Activated CD4-positive, CD25-positive, alpha-beta regulatory T cell treated with anti-CD3 and anti-CD28 coated beads, Interleukin-2, amount 50 U/mL, for 16 hours (primary cell): ENCODE measurements at regions not wholly inside any gene's neighbourhood (a gene's known extent, or its start where the extent isn't known, plus 50 kb on each side); places are given as distances from the start of the nearest gene placed in this dataset.

Source experiments
- DNase-seq: peaks from one replicate; pipeline ENCODE4 v3.0.0-alpha.2; 2020; ENCODE audit warnings: low read depth, low spot score

GRCh38 chr5:133690746-133691145 is 78.4 kb upstream of the FSTL4 start:
- DNase-seq: no peak

DNA sequence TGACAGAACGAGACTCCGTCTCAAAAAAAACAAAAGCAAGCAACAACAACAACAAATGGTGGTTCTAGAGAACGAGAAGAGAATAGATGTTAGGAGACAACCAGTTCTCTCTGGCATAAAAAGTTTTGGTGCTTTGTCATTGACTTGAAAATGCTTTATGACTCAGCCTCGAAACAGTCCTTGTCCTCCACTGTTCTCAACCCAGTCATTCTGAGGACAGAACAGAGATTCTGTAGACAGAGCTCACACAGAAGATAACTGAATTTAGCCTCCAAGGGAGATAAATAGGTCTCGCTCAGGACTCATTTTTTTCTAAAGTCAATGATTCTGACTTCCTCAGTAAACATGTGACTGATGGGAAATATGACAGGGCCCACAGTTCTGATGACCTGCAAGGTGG is 76.0 kb upstream of the FSTL4 start:
- no peak for DNase-seq

DNA sequence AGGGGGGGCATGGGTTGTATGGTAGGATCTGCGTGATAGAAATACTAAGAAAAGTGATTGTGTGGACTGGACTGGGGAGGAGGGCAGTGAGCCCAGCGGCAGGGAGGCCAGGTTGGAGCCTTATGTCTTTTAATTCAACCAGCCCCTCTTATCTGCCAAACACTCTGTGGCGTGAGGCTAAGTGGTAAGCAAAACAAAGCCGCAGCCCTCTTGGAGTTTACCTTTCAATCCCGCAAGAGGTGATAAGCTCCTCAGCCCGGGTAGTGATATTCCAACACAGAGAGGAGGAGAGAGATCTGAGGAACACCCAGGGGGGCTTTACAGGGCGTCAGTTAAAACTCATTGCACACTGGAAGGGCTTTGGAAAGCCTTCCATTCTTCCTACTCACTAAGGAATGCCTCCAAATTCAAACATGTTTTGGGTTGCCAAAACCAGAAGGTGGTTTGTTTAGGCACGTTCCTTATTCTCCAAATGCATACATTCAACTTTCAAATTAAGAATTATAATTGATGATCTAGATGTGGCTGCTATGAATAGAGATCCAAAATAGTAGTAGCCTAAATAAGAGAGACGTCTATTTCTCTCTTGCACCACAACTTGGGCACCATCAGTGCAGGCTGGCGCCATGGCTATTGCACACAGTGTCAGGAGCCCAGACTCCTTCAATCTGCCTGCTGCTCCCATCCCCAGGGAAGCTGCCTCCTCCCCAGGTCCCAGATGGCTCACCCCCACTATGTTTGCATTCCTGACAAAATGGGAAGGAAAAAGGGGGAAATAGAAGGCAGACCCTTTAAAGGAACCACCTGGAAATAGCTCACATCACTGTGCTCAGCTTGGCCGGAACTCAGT is 75.1 kb upstream of the FSTL4 start:
- DNase-seq: no peak

GRCh38 chr5:133686566-133686965 is 74.2 kb upstream of the FSTL4 start:
- no peak for DNase-seq

- DNase-seq: no peak
Observed at GRCh38 chr5:133685402-133686018, 73.2 kb upstream of the FSTL4 start.

DNA sequence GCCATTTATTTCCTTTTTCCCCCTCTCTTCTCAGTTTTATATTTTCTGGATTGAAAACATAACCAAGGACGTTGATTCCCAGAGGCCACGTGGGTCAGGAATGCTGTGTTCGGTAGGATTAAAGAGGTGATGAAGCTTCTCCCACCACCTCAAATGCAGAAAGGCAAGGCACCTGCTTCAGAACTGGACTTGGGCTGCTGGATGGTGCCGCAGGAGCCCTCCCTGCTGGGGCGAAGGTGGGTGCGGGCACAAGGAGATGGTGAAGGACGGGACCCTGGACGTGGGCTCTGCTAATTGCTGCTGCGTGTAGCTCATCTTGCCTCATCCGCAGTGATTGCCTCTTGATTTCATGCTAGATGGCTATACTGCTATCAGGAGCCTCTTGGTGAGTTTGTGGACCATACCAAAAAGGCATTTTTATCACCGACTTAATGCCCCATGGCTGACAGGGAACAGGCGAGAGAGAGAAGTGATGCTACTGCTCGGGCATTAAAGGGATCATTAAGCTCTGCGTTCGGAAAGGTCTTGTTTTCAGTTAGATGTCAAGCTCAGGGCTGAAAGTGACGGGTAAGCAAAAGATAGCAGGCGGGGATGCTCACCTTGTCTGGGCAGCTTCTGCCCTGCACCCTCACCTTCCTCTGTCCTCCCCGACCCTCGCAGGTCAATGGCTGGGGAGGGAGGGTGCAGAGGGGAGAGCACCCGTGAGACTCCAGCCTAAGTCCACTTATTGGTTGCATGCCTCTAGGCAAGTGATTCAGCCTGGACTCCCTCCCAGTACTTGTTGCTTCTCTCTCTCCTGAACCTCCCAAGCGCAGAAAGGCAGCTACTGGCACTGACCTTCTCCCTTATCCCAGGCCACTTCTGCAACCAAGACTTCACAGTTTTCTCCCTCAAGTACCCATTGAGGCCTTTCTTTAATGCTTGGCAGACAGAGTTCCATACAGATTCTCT is 71.6 kb upstream of the FSTL4 start:
- DNase-seq: no peak

- DNase-seq: no peak
Observed at GRCh38 chr5:133682451-133682850, 70.1 kb upstream of the FSTL4 start.

GRCh38 chr5:133681896-133682295 is 69.6 kb upstream of the FSTL4 start:
- DNase-seq: no peak

- no peak for DNase-seq
Observed at GRCh38 chr5:133680830-133681565, 68.7 kb upstream of the FSTL4 start.

DNA sequence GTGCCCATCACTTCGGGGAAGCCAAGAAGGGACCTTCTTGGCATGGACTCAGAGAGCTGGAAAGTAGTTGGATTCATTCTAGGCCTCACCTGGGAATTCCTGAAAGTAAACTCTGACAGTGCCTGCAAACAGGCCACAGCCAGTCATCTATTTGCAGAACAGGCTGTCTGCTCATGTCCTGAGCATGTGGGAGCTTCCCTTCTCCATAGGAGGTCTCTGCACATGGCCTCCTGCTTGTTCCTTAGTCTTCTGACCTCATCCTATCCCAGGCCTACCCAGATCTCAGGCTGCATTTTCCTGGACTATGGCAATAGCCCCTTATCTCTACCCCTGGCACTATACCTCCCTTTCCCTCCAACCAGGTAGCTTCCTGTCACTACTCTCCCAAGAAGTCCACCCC is 67.2 kb upstream of the FSTL4 start:
- DNase-seq: no peak

DNA sequence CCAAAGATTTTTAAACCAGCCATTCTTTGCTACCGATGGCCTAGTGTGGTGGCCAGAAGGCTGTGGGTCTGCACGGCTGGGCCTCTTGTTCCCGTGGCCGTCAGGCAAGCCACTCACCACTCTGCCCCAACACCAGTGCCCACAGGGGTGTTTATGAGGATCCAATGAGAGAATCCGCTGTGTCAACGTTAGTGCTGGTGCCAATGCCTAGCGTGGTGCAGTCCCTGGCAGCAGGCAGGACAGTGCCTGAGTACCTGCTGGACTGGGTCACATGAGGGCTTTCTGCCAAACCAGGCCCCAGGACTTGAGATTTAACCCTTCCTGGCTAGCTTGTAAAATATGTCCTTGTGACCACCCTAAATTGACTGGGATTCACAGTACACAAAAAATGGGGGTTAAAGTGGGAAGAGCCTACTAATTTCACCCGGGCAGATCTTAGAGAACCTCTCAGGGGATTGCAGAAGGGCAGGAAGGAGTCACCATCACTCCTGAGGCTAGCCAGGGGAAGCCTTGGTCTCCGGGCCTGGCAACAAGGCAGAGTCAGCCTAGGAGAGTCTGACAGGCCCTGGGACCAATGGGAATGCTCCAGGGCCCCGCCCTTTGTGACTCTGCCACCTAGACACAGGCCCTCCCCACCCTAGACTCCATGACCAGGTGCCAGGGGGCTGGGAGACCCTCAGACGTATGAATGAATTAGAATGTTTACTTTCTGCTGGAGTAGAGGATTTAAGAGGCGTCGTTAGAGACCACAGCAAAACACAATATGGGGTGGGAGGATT is 63.2 kb upstream of the FSTL4 start:
- DNase-seq: no peak

DNA sequence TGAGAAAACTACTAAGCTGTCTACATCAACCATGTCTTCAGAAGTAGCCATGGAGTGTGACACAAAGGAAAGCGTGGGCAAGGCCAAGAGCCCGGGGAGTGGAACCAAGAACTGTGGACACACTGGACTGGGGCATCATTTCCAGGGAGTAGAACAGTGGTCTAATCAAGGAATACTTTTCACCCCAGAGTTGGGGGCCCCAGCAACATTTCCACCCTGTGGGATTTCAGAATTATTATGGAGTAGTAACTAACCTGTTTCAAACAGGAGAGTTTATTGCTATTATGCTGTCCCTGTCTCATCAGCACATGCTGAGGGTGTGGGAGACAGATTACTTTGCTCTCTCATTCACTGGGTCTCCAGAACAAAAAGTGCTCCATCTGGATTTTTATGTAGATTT is 58.0 kb upstream of the FSTL4 start:
- no peak for DNase-seq

DNA sequence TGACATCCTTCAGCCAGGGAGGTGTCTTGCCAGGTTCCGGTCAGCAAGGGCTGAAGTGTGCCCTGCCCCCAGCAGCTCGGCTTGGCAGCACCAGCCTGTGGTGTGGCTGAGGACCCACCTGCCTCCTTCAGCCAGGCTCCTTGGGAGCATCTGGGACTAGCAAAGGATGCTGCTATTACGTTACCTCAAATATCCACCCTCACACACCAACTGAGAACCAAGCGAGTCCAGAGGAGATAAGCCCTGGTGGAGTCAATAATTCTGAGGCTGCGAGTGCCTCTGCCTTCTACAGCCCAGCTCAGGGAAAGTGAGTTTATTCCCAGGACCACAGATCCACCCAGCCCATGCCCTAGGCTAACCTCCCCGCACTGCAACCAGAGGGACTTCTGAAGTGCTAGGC is 57.1 kb upstream of the FSTL4 start:
- no peak for DNase-seq

GRCh38 chr5:133668458-133668857 is 56.1 kb upstream of the FSTL4 start:
- DNase-seq: no peak

- no peak for DNase-seq
Observed at GRCh38 chr5:133667217-133667616, 54.9 kb upstream of the FSTL4 start.

DNA sequence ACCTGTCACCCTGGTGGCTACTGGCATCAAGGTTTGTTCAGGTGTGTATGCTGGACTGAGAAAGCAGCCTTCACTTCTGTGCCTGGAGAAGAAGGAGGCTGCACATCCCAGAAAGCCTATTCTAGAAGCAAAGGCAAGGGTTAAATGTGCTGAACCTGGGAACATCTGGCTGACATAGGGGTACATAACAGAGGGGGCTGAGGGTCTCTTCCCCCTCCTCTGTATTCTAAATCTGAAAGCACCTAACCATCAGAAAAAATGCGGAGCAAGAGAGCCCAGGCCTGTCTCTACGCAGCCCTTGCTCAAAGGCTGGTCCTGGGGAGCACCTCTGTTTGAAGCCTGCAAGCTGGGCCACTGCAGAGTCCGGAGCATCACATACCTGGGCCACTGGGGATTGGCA is 53.2 kb upstream of the FSTL4 start:
- DNase-seq: no peak

GRCh38 chr5:133664422-133664821 is 52.1 kb upstream of the FSTL4 start:
- DNase-seq: no peak

- no peak for DNase-seq
Observed at GRCh38 chr5:133663397-133664054, 51.2 kb upstream of the FSTL4 start.

- no peak for DNase-seq
Observed at GRCh38 chr5:133662578-133662977, 50.2 kb upstream of the FSTL4 start.
